Neutrophil (primary cell): ENCODE measurements at regions not wholly inside any gene's neighbourhood (a gene's known extent, or its start where the extent isn't known, plus 50 kb on each side); places are given as distances from the start of the nearest gene placed in this dataset.

Source experiments
- H3K27ac ChIP-seq: fragments of 200-600 bp; sonication (generic); 2 replicates; pipeline ENCODE4 v1.5.1; 2016; ENCODE audit warnings: mild to moderate bottlenecking, moderate library complexity
- H3K27me3 ChIP-seq: fragments of 200-600 bp; sonication (generic); 2 replicates; pipeline ENCODE4 v1.6.0; 2016; ENCODE audit warnings: mild to moderate bottlenecking
- H3K36me3 ChIP-seq: fragments of 200-600 bp; sonication (generic); 2 replicates; pipeline ENCODE4 v1.5.1; 2017
- H3K4me1 ChIP-seq, 2 experiments: fragments of 200-600 bp in 1 of 2; sonication (generic) in 1 of 2; 1 replicate in 1 of 2; 2 replicates in 1 of 2; pipeline versions ENCODE4 v1.5.1 to v1.6.1; 2013 to 2016; ENCODE audit warnings: low read depth in 1 of 2, low read length in 1 of 2, mild to moderate bottlenecking in 1 of 2, moderate library complexity in 1 of 2; ENCODE audit not compliant: control insufficient read depth in 1 of 2, insufficient read depth in 1 of 2
- H3K4me3 ChIP-seq, 2 experiments: fragments of 200-600 bp in 1 of 2; sonication (generic) in 1 of 2; 1 replicate in 1 of 2; 2 replicates in 1 of 2; pipeline ENCODE4 v1.5.1; 2013 to 2016; ENCODE audit warnings: low read depth in 1 of 2, low read length in 1 of 2, mild to moderate bottlenecking in 1 of 2, moderate library complexity in 1 of 2
- H3K9me3 ChIP-seq: fragments of 200-600 bp; sonication (generic); 2 replicates; pipeline ENCODE4 v1.5.1; 2016
- TF ChIP-seq, protein P1 (sequence below): fragments of 200-600 bp; sonication (generic); IDR thresholded peaks from 2 replicates; pipeline ENCODE4 v1.5.1; 2016; ENCODE audit warnings: antibody characterized with exemption

DNA sequence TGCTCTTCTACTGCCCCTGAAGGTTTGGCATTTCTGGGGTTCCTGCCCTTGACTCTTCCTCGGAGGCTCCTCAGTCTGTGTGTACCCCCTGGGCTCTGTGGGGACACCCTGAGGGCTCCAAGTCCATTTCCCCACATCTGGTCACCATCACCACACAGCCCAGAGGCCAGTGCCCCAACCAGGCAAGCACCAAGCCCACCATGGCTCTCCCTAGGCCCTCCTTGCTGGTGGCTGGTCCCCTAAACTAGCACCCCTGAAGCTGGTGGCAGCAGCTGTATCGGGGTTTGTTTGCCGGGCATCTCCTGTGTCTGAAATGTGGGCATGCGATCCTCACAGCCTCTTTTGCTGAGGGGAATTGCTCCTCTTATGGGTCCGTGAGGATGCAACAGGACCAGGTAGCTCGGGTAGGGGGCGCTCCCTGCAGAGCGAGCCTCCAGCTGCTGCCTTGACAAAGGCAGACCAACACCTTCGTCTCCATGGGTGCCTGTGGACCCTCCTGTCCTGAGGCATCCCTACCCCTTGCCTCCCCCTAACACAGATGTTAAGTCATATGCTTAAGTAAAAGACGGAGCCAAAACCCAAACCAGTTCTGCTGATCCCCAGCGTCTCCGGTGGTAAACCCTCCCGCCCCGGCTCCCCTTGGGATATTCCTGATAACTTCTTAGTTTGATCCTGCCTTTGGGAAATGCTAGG is 138.9 kb upstream of the IRX4 start:
- Histone ChIP-seq H3K4me3 (no peak overlapping the region), H3K9me3 (no peaks in the 10 kb centered on the region), H3K27me3 (no peaks in the 10 kb centered on the region), H3K36me3 (no peaks in the 10 kb centered on the region), H3K4me1 (no peaks in the 10 kb centered on the region), H3K27ac (no peak overlapping the region)
- TF ChIP-seq, protein P1, sequence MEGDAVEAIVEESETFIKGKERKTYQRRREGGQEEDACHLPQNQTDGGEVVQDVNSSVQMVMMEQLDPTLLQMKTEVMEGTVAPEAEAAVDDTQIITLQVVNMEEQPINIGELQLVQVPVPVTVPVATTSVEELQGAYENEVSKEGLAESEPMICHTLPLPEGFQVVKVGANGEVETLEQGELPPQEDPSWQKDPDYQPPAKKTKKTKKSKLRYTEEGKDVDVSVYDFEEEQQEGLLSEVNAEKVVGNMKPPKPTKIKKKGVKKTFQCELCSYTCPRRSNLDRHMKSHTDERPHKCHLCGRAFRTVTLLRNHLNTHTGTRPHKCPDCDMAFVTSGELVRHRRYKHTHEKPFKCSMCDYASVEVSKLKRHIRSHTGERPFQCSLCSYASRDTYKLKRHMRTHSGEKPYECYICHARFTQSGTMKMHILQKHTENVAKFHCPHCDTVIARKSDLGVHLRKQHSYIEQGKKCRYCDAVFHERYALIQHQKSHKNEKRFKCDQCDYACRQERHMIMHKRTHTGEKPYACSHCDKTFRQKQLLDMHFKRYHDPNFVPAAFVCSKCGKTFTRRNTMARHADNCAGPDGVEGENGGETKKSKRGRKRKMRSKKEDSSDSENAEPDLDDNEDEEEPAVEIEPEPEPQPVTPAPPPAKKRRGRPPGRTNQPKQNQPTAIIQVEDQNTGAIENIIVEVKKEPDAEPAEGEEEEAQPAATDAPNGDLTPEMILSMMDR = no peak

DNA sequence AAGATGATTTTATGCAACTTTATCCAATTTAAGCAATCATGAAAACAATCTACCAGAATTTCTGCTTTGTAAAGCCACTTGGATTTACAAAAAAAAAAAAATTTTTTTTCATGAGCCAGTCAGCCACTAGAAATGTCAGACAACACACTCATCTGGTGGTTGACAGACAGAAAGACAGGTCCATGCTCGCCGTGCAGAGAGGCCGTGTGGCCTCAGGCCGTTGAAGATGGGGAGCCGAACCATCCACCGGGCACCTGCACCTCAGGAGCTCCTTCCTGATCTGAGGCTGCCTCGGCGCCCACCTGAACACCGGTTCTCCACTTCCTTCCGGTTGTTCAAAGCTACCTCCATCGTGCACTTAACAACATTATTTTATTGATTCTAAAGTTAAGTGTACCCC is 138.0 kb upstream of the IRX4 start:
- no peaks in the 10 kb centered on the region for H3K36me3 ChIP-seq
- TF ChIP-seq, protein P1 = no peak
- H3K4me1 ChIP-seq = no peaks in the 10 kb centered on the region
- H3K27me3 ChIP-seq = no peaks in the 10 kb centered on the region
- no peaks in the 10 kb centered on the region for H3K9me3 ChIP-seq
- H3K27ac ChIP-seq = no peak overlapping the region
- no peak overlapping the region for H3K4me3 ChIP-seq

DNA sequence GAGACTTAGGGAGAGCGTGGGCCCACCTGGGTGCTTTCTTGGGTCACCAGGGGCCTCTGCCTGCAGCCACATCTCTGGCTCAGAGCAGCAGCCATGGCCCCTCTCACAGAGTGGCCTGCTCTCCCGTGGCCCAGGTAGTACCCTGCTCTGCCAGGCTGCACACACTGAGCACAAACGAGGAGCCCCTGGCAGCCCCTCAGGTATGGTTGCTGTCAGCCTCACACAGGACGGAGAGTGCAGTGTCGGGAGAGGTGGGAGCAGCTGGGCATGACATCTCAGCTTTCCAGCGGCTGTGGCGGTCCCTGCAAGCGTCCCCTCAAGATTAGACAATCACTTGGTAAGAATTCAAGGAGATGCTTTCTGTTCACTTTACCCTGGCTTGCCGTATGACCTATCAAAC is 137.0 kb upstream of the IRX4 start:
- Histone ChIP-seq H3K36me3 (no peaks in the 10 kb centered on the region), H3K9me3 (no peaks in the 10 kb centered on the region), H3K27ac (no peak overlapping the region), H3K4me1 (no peaks in the 10 kb centered on the region), H3K27me3 (no peaks in the 10 kb centered on the region), H3K4me3 (no peak overlapping the region)
- TF ChIP-seq, protein P1 = no peak

DNA sequence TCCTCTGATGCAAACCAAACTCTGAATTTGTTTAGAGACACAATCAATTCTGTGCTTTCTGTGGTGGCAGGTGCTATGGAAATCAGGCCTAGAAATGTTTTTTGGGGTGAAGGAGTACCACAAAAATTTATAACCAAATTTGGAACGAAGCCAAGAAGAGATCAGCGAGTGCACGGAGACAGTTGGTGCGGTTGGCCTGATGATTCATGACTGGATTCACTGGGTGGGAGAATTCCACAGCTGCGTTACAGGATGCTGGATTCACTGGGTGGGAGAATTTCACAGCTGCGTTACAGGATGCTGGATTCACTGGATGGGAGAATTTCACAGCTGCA is 135.6 kb upstream of the IRX4 start:
- Histone ChIP-seq H3K9me3 (no peaks in the 10 kb centered on the region), H3K36me3 (no peaks in the 10 kb centered on the region), H3K27me3 (no peaks in the 10 kb centered on the region), H3K27ac (no peak overlapping the region), H3K4me1 (no peaks in the 10 kb centered on the region), H3K4me3 (no peak overlapping the region)
- TF ChIP-seq, protein P1 = no peak

DNA sequence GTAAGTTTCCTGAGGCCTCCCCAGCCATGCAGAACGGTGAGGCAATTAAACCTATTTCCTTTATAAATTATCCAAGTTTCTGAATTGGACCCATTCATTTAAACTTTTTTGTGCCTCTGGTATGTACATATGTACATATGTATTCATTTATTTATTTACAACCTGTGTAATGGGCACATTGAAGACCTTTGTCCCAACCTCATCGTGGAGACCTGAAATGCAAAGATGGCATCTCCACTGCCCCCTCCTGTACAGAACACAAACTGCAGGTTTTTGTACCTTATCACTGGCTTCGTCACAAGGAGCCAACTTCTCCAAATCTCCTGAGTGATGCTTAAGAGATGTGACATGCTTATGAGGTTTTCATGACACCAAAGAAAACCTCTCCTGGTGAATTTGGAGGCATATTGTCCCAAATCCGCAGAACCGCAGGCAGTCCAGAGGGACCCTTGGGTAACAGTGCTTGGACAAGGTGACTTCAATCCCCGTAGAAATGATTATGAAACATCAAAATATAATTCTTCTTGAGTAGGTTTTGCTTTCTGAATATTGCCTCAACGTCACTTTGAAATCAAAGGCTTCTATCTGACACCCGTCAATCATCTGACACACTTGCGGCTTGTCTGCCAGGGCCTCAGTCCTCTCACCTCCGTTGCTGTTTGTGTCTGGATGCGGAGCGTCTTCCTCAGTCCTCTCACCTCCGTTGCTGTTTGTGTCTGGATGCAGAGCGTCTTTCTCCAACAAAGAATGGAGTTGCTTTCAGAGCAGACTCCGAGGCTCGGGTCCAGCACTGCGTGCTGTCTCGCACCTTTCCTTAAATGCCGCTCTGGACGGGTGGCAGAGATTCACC is 135.0 kb upstream of the IRX4 start:
- Histone ChIP-seq H3K4me1 (no peaks in the 10 kb centered on the region), H3K27ac (no peak overlapping the region), H3K9me3 (no peaks in the 10 kb centered on the region), H3K4me3 (no peak overlapping the region), H3K27me3 (no peaks in the 10 kb centered on the region), H3K36me3 (no peaks in the 10 kb centered on the region)
- TF ChIP-seq, protein P1 = no peak
